ENCODE measurements at regions not wholly inside any gene's neighbourhood (a gene's known extent, or its start where the extent isn't known, plus 50 kb on each side); places are given as distances from the start of the nearest gene placed in this dataset.
"Not testable (repeated sequence)": the region's sequence is repeated elsewhere in the genome, so short reads cannot be mapped to it uniquely, and the experiment has no call there.

GRCh38 chr3:8416965-8417364 is 84.7 kb upstream of the LMCD1 start:
- DNase-seq (ENCODE audit: insufficient read length) (no peak), FAIRE-seq (no peak)
- TF ChIP-seq POLR2AphosphoS5 (IDR thresholded peaks at IDR 0.05; ENCODE audit: low read depth, low read length), result no peak
- TF ChIP-seq TAF1 (IDR thresholded peaks at IDR 0.05; ENCODE audit: borderline replicate concordance, low read depth, low read length), result no peak

GRCh38 chr3:8420612-8421011 is 81.0 kb upstream of the LMCD1 start:
- TF ChIP-seq POLR2AphosphoS5 (IDR thresholded peaks at IDR 0.05; ENCODE audit: low read depth, low read length), result no peak
- TF ChIP-seq TAF1 (IDR thresholded peaks at IDR 0.05; ENCODE audit: borderline replicate concordance, low read depth, low read length), result no peak
- no peak for TF ChIP-seq POLR2A (IDR thresholded peaks at IDR 0.05; ENCODE audit: low read depth, low read length)
- no peak for DNase-seq (ENCODE audit: insufficient read length)
- FAIRE-seq, result no peak

GRCh38 chr3:8421267-8421666 is 80.4 kb upstream of the LMCD1 start:
- TF ChIP-seq POLR2A (IDR thresholded peaks at IDR 0.05; ENCODE audit: low read depth, low read length), result no peak
- no peak for TF ChIP-seq POLR2AphosphoS5 (IDR thresholded peaks at IDR 0.05; ENCODE audit: low read depth, low read length)
- TF ChIP-seq TAF1 (IDR thresholded peaks at IDR 0.05; ENCODE audit: borderline replicate concordance, low read depth, low read length), result no peak
- FAIRE-seq (no peak), DNase-seq (ENCODE audit: insufficient read length) (no peak)

- DNase-seq (ENCODE audit: insufficient read length), result no peak
Measured at GRCh38 chr3:8421711-8422110, 79.9 kb upstream of the LMCD1 start.

GRCh38 chr3:8423307-8423706 is 78.3 kb upstream of the LMCD1 start:
- TF ChIP-seq TAF1 (IDR thresholded peaks at IDR 0.05; ENCODE audit: borderline replicate concordance, low read depth, low read length), result no peak
- no peak for TF ChIP-seq POLR2AphosphoS5 (IDR thresholded peaks at IDR 0.05; ENCODE audit: low read depth, low read length)
- no peak for TF ChIP-seq POLR2A (IDR thresholded peaks at IDR 0.05; ENCODE audit: low read depth, low read length)
- DNase-seq (ENCODE audit: insufficient read length) (no peak), FAIRE-seq (no peak)

More at GRCh38 chr3:8421711-8422110, 79.9 kb upstream of the LMCD1 start:
- FAIRE-seq, result no peak
- no peak for TF ChIP-seq POLR2A (IDR thresholded peaks at IDR 0.05; ENCODE audit: low read depth, low read length)

- no peak for TF ChIP-seq POLR2A (IDR thresholded peaks at IDR 0.05; ENCODE audit: low read depth, low read length)
- no peak for TF ChIP-seq TAF1 (IDR thresholded peaks at IDR 0.05; ENCODE audit: borderline replicate concordance, low read depth, low read length)
- TF ChIP-seq POLR2AphosphoS5 (IDR thresholded peaks at IDR 0.05; ENCODE audit: low read depth, low read length), result no peak
- no peak for DNase-seq (ENCODE audit: insufficient read length)
- FAIRE-seq, result no peak
Measured at GRCh38 chr3:8424281-8424680, 77.3 kb upstream of the LMCD1 start.

- no peak for DNase-seq (ENCODE audit: insufficient read length)
- no peak for FAIRE-seq
Measured at GRCh38 chr3:8436661-8437287, 64.8 kb upstream of the LMCD1 start.

GRCh38 chr3:8438507-8439079 is 63.0 kb upstream of the LMCD1 start:
- DNase-seq (ENCODE audit: insufficient read length) (no peak), FAIRE-seq (no peak)

More at GRCh38 chr3:8436661-8437287, 64.8 kb upstream of the LMCD1 start:
- no peak for TF ChIP-seq POLR2AphosphoS5 (IDR thresholded peaks at IDR 0.05; ENCODE audit: low read depth, low read length)
- no peak for TF ChIP-seq TAF1 (IDR thresholded peaks at IDR 0.05; ENCODE audit: borderline replicate concordance, low read depth, low read length)
- no peak for TF ChIP-seq POLR2A (IDR thresholded peaks at IDR 0.05; ENCODE audit: low read depth, low read length)

GRCh38 chr3:8440142-8440541 is 61.5 kb upstream of the LMCD1 start:
- not testable (repeated sequence) for FAIRE-seq

More at GRCh38 chr3:8438507-8439079, 63.0 kb upstream of the LMCD1 start:
- no peak for TF ChIP-seq TAF1 (IDR thresholded peaks at IDR 0.05; ENCODE audit: borderline replicate concordance, low read depth, low read length)

GRCh38 chr3:8441969-8442559 is 59.6 kb upstream of the LMCD1 start:
- no peak for TF ChIP-seq POLR2A (IDR thresholded peaks at IDR 0.05; ENCODE audit: low read depth, low read length)
- no peak for TF ChIP-seq TAF1 (IDR thresholded peaks at IDR 0.05; ENCODE audit: borderline replicate concordance, low read depth, low read length)
- no peak for TF ChIP-seq POLR2AphosphoS5 (IDR thresholded peaks at IDR 0.05; ENCODE audit: low read depth, low read length)
- DNase-seq (ENCODE audit: insufficient read length) (no peak), FAIRE-seq (peak; percentile 76)

More at GRCh38 chr3:8440142-8440541, 61.5 kb upstream of the LMCD1 start:
- DNase-seq (ENCODE audit: insufficient read length), result not testable (repeated sequence)

GRCh38 chr3:8442993-8443650 is 58.5 kb upstream of the LMCD1 start:
- no peak for FAIRE-seq
- no peak for DNase-seq (ENCODE audit: insufficient read length)
- TF ChIP-seq POLR2A (IDR thresholded peaks at IDR 0.05; ENCODE audit: low read depth, low read length), result no peak
- TF ChIP-seq POLR2AphosphoS5 (IDR thresholded peaks at IDR 0.05; ENCODE audit: low read depth, low read length), result no peak
- no peak for TF ChIP-seq TAF1 (IDR thresholded peaks at IDR 0.05; ENCODE audit: borderline replicate concordance, low read depth, low read length)
